K562 (cell line): ENCODE measurements at regions not wholly inside any gene's neighbourhood (a gene's known extent, or its start where the extent isn't known, plus 50 kb on each side); places are given as distances from the start of the nearest gene placed in this dataset.

Source experiments
- ATAC-seq: fragments of 200-7000 bp; cut with Tn5 transposase; 3 replicates; pipeline ENCODE4 v1.9.1; 2020; ENCODE audit warnings: moderate library complexity
- BruUV-seq: library from RNA; stranded (reverse); fragments of 400-500 nt; replicated peaks from 2 replicates; lab custom pipeline; 2021; lab: Mats Ljungman, UMichigan
- CTCF ChIA-PET: fragments of 300-600 bp; formaldehyde crosslinking; extraction: SDS; loops from one replicate; lab custom pipeline; 2021; ENCODE audit warnings: low intra/inter-chr PET ratio; lab: Yijun Ruan, JAX
- POLR2A ChIA-PET: fragments of 300-600, 350-650 bp; sonication (Branson Sonifier 250); formaldehyde crosslinking; extraction: SDS; loops from one replicate; lab custom pipeline; 2021; ENCODE audit warnings: antibody characterized with exemption, inconsistent platforms; lab: Yijun Ruan, JAX
- DNase-seq, 4 experiments: peaks; one replicate each; pipeline versions ENCODE4 v3.0.0 to v3.0.0-alpha.2; 2011 to 2018; ENCODE audit warnings: low spot score in 3 of 4, mixed read lengths in 3 of 4; ENCODE audit errors: extremely low read depth in 1 of 4
- FAIRE-seq: peaks from 2 replicates; lab custom pipeline; 2011; peaks lifted over from hg19 to GRCh38; lab: Jason Lieb, UNC
- H2AFZ ChIP-seq: 2 replicates; pipeline ENCODE4 v1.6.0; 2011; ENCODE audit warnings: low read depth, low read length, control low read depth, inconsistent platforms
- H3K27ac ChIP-seq: fragments of 200-600 bp; 3 replicates; pipeline ENCODE4 v1.8.0; 2011; ENCODE audit warnings: low read depth, mild to moderate bottlenecking, control low read depth, inconsistent platforms, low read length, moderate library complexity, mixed read lengths; ENCODE audit errors: extremely low read depth
- H3K27me3 ChIP-seq, 2 experiments: fragments of 300-600 bp in 1 of 2; 2 replicates in 1 of 2; 3 replicates in 1 of 2; pipeline versions ENCODE4 v1.6.0 to v1.8.0; 2011; ENCODE audit warnings: inconsistent platforms in 2 of 2, low read length in 2 of 2, mild to moderate bottlenecking in 1 of 2, mixed read lengths in 1 of 2, moderate library complexity in 1 of 2; ENCODE audit not compliant: control insufficient read depth in 2 of 2, insufficient read depth in 2 of 2
- H3K36me3 ChIP-seq: fragments of 300-600 bp; 3 replicates; pipeline ENCODE4 v1.8.0; 2011; ENCODE audit warnings: mild to moderate bottlenecking, low read length, inconsistent platforms; ENCODE audit not compliant: control insufficient read depth, insufficient read depth
- H3K4me1 ChIP-seq, 2 experiments: fragments of 200-600 bp in 1 of 2; replicated peaks in 1 of 2; 2 replicates in 1 of 2; 3 replicates in 1 of 2; pipeline versions ENCODE4 v1.5.1 to v1.8.0; 2011; ENCODE audit warnings: inconsistent platforms in 2 of 2, low read length in 2 of 2, mild to moderate bottlenecking in 1 of 2, mixed read lengths in 1 of 2, moderate library complexity in 1 of 2; ENCODE audit not compliant: control insufficient read depth in 2 of 2, insufficient read depth in 2 of 2
- H3K4me2 ChIP-seq: 2 replicates; pipeline ENCODE4 v1.6.1; 2011; ENCODE audit warnings: low read length, control low read depth, inconsistent platforms, mixed read lengths; ENCODE audit not compliant: insufficient read depth
- H3K4me3 ChIP-seq: fragments of 200-600 bp; sonication (generic), shearing (Covaris generic); 2 replicates; pipeline ENCODE4 v1.5.1; 2016; ENCODE audit warnings: control low read depth, inconsistent platforms
- H3K79me2 ChIP-seq: fragments of 200-600 bp; 3 replicates; pipeline ENCODE4 v1.8.0; 2011; ENCODE audit warnings: low read length, inconsistent platforms; ENCODE audit not compliant: control insufficient read depth, insufficient read depth
- H3K9ac ChIP-seq, 2 experiments: 2 replicates each; pipeline versions ENCODE4 v1.6.0 to v1.6.1; 2011; ENCODE audit warnings: low read depth in 2 of 2, low read length in 2 of 2, control low read depth in 1 of 2, inconsistent platforms in 1 of 2, mild to moderate bottlenecking in 1 of 2, mixed read lengths in 1 of 2; ENCODE audit not compliant: insufficient read depth in 1 of 2
- H3K9me1 ChIP-seq: one replicate; pipeline ENCODE4 v1.6.0; 2011; ENCODE audit warnings: inconsistent platforms, mild to moderate bottlenecking, low read length, moderate library complexity; ENCODE audit not compliant: control insufficient read depth, insufficient read depth
- H3K9me3 ChIP-seq: replicated peaks from 2 replicates; pipeline ENCODE4 v1.5.1; 2011; ENCODE audit warnings: low read depth, low read length, inconsistent platforms; ENCODE audit not compliant: control insufficient read depth, insufficient read depth
- H4K20me1 ChIP-seq: replicated peaks from 2 replicates; pipeline ENCODE4 v1.6.1; 2011; ENCODE audit warnings: low read length, inconsistent platforms, mixed read lengths; ENCODE audit not compliant: control insufficient read depth, insufficient read depth
- CEBPB ChIP-seq: fragments of 450-650 bp; IDR thresholded peaks from 2 replicates; pipeline ENCODE4 v1.6.1; 2016; ENCODE audit warnings: missing genetic modification characterization, missing compliant biosample characterization
- ETV6 ChIP-seq, 3 experiments: fragments of 150-350 bp in 1 of 3; sonication (generic) in 1 of 3; formaldehyde crosslinking in 1 of 3; IDR thresholded peaks; 2 replicates each; pipeline versions ENCODE4 v1.6.1 to v1.8.0; 2014 to 2022; ENCODE audit warnings: borderline replicate concordance in 2 of 3, low read depth in 2 of 3, antibody characterized with exemption in 1 of 3, low read length in 1 of 3, mild to moderate bottlenecking in 1 of 3, missing genetic modification reagents in 1 of 3
- MAFG ChIP-seq: fragments of 450-650 bp; conservative IDR thresholded peaks from 2 replicates; pipeline ENCODE4 v1.6.1; 2016; ENCODE audit warnings: missing genetic modification characterization, missing compliant biosample characterization
- MEIS2 ChIP-seq: fragments of 450-650 bp; IDR thresholded peaks from 2 replicates; pipeline ENCODE4 v1.6.1; 2014; ENCODE audit warnings: mild to moderate bottlenecking; ENCODE audit not compliant: partially characterized antibody
- SNRNP70 ChIP-seq: fragments of 200-400 bp; formaldehyde crosslinking; optimal IDR thresholded peaks from 2 replicates; pipeline ENCODE3; 2017; ENCODE audit warnings: low read depth, low read length
- ZNF224 ChIP-seq: sonication (generic); formaldehyde crosslinking; IDR thresholded peaks from 2 replicates; pipeline ENCODE4 v1.8.0; 2022; ENCODE audit warnings: mild to moderate bottlenecking, missing genetic modification reagents
- ZNF395 ChIP-seq: fragments of 200-800 bp; sonication (Bioruptor generic); IDR thresholded peaks from 2 replicates; pipeline ENCODE4 v1.6.1; 2017; ENCODE audit warnings: missing genetic modification characterization, missing compliant biosample characterization
- ZNF507 ChIP-seq: conservative IDR thresholded peaks from 2 replicates; pipeline ENCODE4 v1.6.1; 2017; ENCODE audit warnings: missing genetic modification characterization, missing compliant biosample characterization
- WGBS: fragments of 100-300 bp; shearing (Covaris generic); methylation state at CpG from one replicate; pipeline ENCODE4 v1.1.6; 2016; ENCODE audit warnings: low coverage, mixed read lengths; ENCODE audit not compliant: insufficient coverage; ENCODE audit errors: missing lambda C conversion rate; 5-methylcytosine and 5-hydroxymethylcytosine counted together
- in situ Hi-C: fragments of 300-500 bp; cut with MboI; formaldehyde crosslinking; loops from 4 replicates; pipeline ENCODE4 v1.15.0; 2018; ENCODE audit warnings: inconsistent platforms, mixed read lengths
- intact Hi-C: fragments of 100-400 bp; cut with micrococcal nuclease; formaldehyde crosslinking; loops from 2 replicates; pipeline ENCODE4 v1.14.2; 2022

- Histone ChIP-seq H3K9me1 (no peaks in the 10 kb centered on the region), H3K27ac (no peak overlapping the region), H3K4me2 (no peak overlapping the region), H3K9me3 (no peaks in the 10 kb centered on the region), H3K4me3 (no peak overlapping the region), H3K36me3 (no peaks in the 10 kb centered on the region), H4K20me1 (no peaks in the 10 kb centered on the region), H2AFZ (no peak overlapping the region), H3K27me3 (no peaks in the 10 kb centered on the region), H3K9ac (no peak overlapping the region), H3K79me2 (no peaks in the 10 kb centered on the region), H3K4me1 (no peaks in the 10 kb centered on the region)
- FAIRE-seq (no peak), ATAC-seq (no peak), DNase-seq (no peak)
- in situ Hi-C loops: no loop called here
- BruUV-seq: no TSS peak
- CTCF ChIA-PET: no interaction called here
- no peak for TF ChIP-seq ZNF507
- TF ChIP-seq MEIS2: no peak
- no peak for TF ChIP-seq ZNF395 (CRISPR knock-in tag)
- no peak for TF ChIP-seq SNRNP70
- TF ChIP-seq MAFG (tag): no peak
- TF ChIP-seq CEBPB (tag): no peak
- no peak for TF ChIP-seq ETV6 (IDR thresholded peaks at IDR 0.05; ENCODE audit: borderline replicate concordance in 1 of 2, low read depth in 2 of 2, low read length in 1 of 2)
- no peak for TF ChIP-seq ETV6 (CRISPR knock-in tag; IDR thresholded peaks at IDR 0.05; ENCODE audit: borderline replicate concordance)
- TF ChIP-seq ZNF224: no peak
- intact Hi-C loops: no loop called here
- POLR2A ChIA-PET: no interaction called here
- 17% methylated on average over 1 of the region's 1 CpG for WGBS
These were observed 132.7 kb upstream of the POU5F2 start for GRCh38 chr5:93874080-93874479.
